CD4-positive, CD25-positive, alpha-beta regulatory T cell (primary cell): ENCODE measurements at regions not wholly inside any gene's neighbourhood (a gene's known extent, or its start where the extent isn't known, plus 50 kb on each side); places are given as distances from the start of the nearest gene placed in this dataset.

ENCODE experiments used
- ATAC-seq, 2 donors: fragments of 150-1000 bp; cut with Tn5 transposase; one replicate each; pipeline ENCODE4 v1.10.0; 2021; ENCODE audit warnings: low read depth in 2 of 2, moderate number of reproducible peaks in 2 of 2, moderate library complexity in 1 of 2
- DNase-seq, 3 donors: peaks; one replicate each; pipeline versions ENCODE4 v3.0.0 to v3.0.0-alpha.2; 2012 to 2022; ENCODE audit warnings: mixed read lengths in 1 of 3
- H3K27ac ChIP-seq: one replicate; pipeline ENCODE4 v1.7.0; 2013; ENCODE audit warnings: mild to moderate bottlenecking, low read length; ENCODE audit not compliant: insufficient read depth, poor library complexity, severe bottlenecking
- H3K27me3 ChIP-seq: one replicate; pipeline ENCODE4 v1.7.0; 2013; ENCODE audit warnings: low read length; ENCODE audit not compliant: control insufficient read depth, insufficient read depth
- H3K36me3 ChIP-seq: one replicate; pipeline ENCODE4 v1.7.0; 2013; ENCODE audit warnings: mild to moderate bottlenecking, low read length, moderate library complexity; ENCODE audit not compliant: control insufficient read depth, insufficient read depth
- H3K4me1 ChIP-seq: 2 replicates; pipeline ENCODE4 v1.7.0; 2013; ENCODE audit warnings: mild to moderate bottlenecking, low read length; ENCODE audit not compliant: insufficient read depth, control insufficient read depth, poor library complexity, severe bottlenecking
- H3K4me3 ChIP-seq: one replicate; pipeline ENCODE4 v1.7.0; 2013; ENCODE audit warnings: low read depth, mild to moderate bottlenecking, low read length, moderate library complexity
- H3K9me3 ChIP-seq, 2 experiments: 1 replicate in 1 of 2; 2 replicates in 1 of 2; pipeline ENCODE4 v1.7.0; 2013; ENCODE audit warnings: low read length in 2 of 2, mild to moderate bottlenecking in 1 of 2, moderate library complexity in 1 of 2; ENCODE audit not compliant: control insufficient read depth in 2 of 2
- H3K27ac Mint-ChIP-seq, 3 donors: one replicate each; pipeline ENCODE4 v1.8.0; 2020 to 2022; ENCODE audit warnings: mild to moderate bottlenecking in 3 of 3, mixed read lengths in 3 of 3, moderate library complexity in 2 of 3
- H3K27me3 Mint-ChIP-seq: one replicate; pipeline ENCODE4 v1.8.0; 2022; ENCODE audit warnings: mild to moderate bottlenecking, mixed read lengths
- H3K36me3 Mint-ChIP-seq: one replicate; pipeline ENCODE4 v1.8.0; 2020; ENCODE audit warnings: mixed read lengths
- H3K4me1 Mint-ChIP-seq, 4 donors: one replicate each; pipeline ENCODE4 v1.8.0; 2020 to 2022; ENCODE audit warnings: mixed read lengths in 4 of 4, mild to moderate bottlenecking in 1 of 4
- H3K4me3 Mint-ChIP-seq, 4 donors: one replicate each; pipeline ENCODE4 v1.8.0; 2020 to 2022; ENCODE audit warnings: mild to moderate bottlenecking in 4 of 4, mixed read lengths in 4 of 4, moderate library complexity in 3 of 4
- H3K9me3 Mint-ChIP-seq, 7 donors: one replicate each; pipeline ENCODE4 v1.8.0; 2020 to 2022; ENCODE audit warnings: mixed read lengths in 7 of 7, mild to moderate bottlenecking in 3 of 7, moderate library complexity in 2 of 7

- Histone ChIP-seq H3K9me3 (no peaks in the 10 kb centered on the region), H3K27ac (no peak overlapping the region), H3K36me3 (no peaks in the 10 kb centered on the region), H3K4me3 (no peak overlapping the region), H3K27me3 (no peaks in the 10 kb centered on the region), H3K4me1 (no peaks in the 10 kb centered on the region)
- Mint-ChIP-seq H3K27ac (no peak overlapping the region), H3K9me3 (peaks cover 0 to 3% (median 0%) of the 10 kb centered on the region in 7 donors), H3K27me3 (no peaks in the 10 kb centered on the region), H3K36me3 (no peaks in the 10 kb centered on the region), H3K4me3 (no peak overlapping the region), H3K4me1 (no peaks in the 10 kb centered on the region)
- DNase-seq (no peak), ATAC-seq (no peak)
Observed at GRCh38 chr4:11724731-11725130, 296.0 kb upstream of the HS3ST1 start.

- H3K27me3 ChIP-seq: no peaks in the 10 kb centered on the region
- no peaks in the 10 kb centered on the region for H3K4me1 Mint-ChIP-seq
- H3K9me3 ChIP-seq: no peaks in the 10 kb centered on the region
- no peaks in the 10 kb centered on the region for H3K9me3 Mint-ChIP-seq
- DNase-seq (no peak), ATAC-seq (no peak)
- H3K4me1 ChIP-seq: no peaks in the 10 kb centered on the region
- H3K4me3 Mint-ChIP-seq: no peak overlapping the region
- H3K4me3 ChIP-seq: no peak overlapping the region
- no peak overlapping the region for H3K27ac Mint-ChIP-seq
- no peaks in the 10 kb centered on the region for H3K36me3 Mint-ChIP-seq
- H3K27me3 Mint-ChIP-seq: no peaks in the 10 kb centered on the region
- no peak overlapping the region for H3K27ac ChIP-seq
- H3K36me3 ChIP-seq: no peaks in the 10 kb centered on the region
Observed at GRCh38 chr4:11722223-11722622, 293.5 kb upstream of the HS3ST1 start.

DNA sequence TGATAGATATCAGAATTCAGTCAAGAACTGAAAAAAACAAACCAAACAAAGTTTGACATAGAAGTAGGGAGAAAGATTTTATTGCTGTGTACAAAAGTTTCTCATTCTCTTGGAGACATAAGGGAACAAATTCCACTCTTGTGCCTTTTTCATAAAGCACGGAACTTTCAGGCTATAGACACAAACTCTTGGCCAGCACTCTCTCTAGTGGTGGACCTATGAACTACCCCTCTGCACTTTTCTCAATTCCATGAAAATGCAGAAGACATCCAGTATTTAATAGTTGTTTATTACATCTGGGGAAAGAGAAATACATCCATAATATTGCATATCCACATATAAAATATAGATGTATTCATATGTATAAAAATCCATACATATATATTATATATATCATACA lies 291.6 kb upstream of the HS3ST1 start:
- DNase-seq: peak in 1 of 3 donors; percentile 1
- H3K4me1 ChIP-seq: no peaks in the 10 kb centered on the region
- Mint-ChIP-seq H3K36me3 (no peaks in the 10 kb centered on the region), H3K4me1 (no peaks in the 10 kb centered on the region), H3K9me3 (peaks cover 0 to 2% (median 0%) of the 10 kb centered on the region in 7 donors), H3K27me3 (no peaks in the 10 kb centered on the region), H3K4me3 (no peak overlapping the region), H3K27ac (no peak overlapping the region)
- no peak for ATAC-seq
- no peak overlapping the region for H3K4me3 ChIP-seq
- H3K27ac ChIP-seq: no peak overlapping the region
- no peaks in the 10 kb centered on the region for H3K36me3 ChIP-seq
- H3K9me3 ChIP-seq: no peaks in the 10 kb centered on the region
- no peaks in the 10 kb centered on the region for H3K27me3 ChIP-seq

GRCh38 chr4:11719879-11720278 lies 291.2 kb upstream of the HS3ST1 start:
- no peak for ATAC-seq
- Histone ChIP-seq H3K4me1 (no peaks in the 10 kb centered on the region), H3K27me3 (no peaks in the 10 kb centered on the region), H3K36me3 (no peaks in the 10 kb centered on the region), H3K4me3 (no peak overlapping the region), H3K27ac (no peak overlapping the region), H3K9me3 (no peaks in the 10 kb centered on the region)
- H3K4me1 Mint-ChIP-seq: no peaks in the 10 kb centered on the region
- H3K4me3 Mint-ChIP-seq: no peak overlapping the region
- H3K27ac Mint-ChIP-seq: no peak overlapping the region
- no peak for DNase-seq
- no peaks in the 10 kb centered on the region for H3K36me3 Mint-ChIP-seq
- peaks cover 0 to 2% (median 0%) of the 10 kb centered on the region in 7 donors for H3K9me3 Mint-ChIP-seq
- H3K27me3 Mint-ChIP-seq: no peaks in the 10 kb centered on the region

GRCh38 chr4:11715753-11716521 lies 287.2 kb upstream of the HS3ST1 start:
- ATAC-seq (no peak), DNase-seq (no peak)
- Histone ChIP-seq H3K27me3 (no peaks in the 10 kb centered on the region), H3K27ac (no peak overlapping the region), H3K4me3 (no peak overlapping the region), H3K4me1 (no peaks in the 10 kb centered on the region), H3K36me3 (no peaks in the 10 kb centered on the region), H3K9me3 (no peaks in the 10 kb centered on the region)
- no peak overlapping the region for H3K27ac Mint-ChIP-seq
- H3K4me1 Mint-ChIP-seq: no peaks in the 10 kb centered on the region
- H3K4me3 Mint-ChIP-seq: no peak overlapping the region
- no peaks in the 10 kb centered on the region for H3K36me3 Mint-ChIP-seq
- no peaks in the 10 kb centered on the region for H3K27me3 Mint-ChIP-seq
- H3K9me3 Mint-ChIP-seq: peaks cover 0 to 2% (median 0%) of the 10 kb centered on the region in 7 donors

DNA sequence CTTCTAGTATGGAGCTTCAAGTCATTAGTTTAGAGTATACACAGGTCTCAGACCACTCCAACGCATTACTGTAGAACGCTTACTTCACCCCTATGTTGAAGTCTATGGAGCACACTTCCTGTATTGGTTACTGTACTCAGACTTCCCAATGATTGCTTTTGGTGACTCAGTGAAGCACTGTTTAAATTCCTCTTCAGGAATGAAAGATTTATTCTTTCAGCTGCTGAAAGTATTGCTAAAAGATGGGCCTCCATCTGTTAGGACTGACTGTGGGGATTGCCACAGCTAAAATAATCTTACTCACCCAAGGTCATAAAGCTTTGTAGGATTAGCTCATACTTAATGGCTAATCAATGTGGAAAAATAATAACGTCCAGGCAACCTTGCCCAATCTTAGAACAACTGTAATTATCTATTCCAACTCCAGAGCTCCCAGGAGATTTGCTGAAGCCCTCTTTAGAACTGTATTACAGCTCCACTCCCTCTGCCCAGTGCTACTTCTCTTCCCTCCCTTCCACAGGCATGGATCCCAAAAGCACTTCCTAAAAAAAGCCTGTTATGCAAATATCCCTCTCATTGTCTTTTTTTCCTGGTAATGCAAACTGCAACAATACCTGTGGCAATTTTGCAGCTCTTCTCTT lies 281.9 kb upstream of the HS3ST1 start:
- DNase-seq: no peak
- H3K36me3 Mint-ChIP-seq: no peaks in the 10 kb centered on the region
- Histone ChIP-seq H3K27me3 (no peaks in the 10 kb centered on the region), H3K9me3 (no peaks in the 10 kb centered on the region), H3K27ac (no peak overlapping the region), H3K4me3 (no peak overlapping the region), H3K4me1 (no peaks in the 10 kb centered on the region), H3K36me3 (no peaks in the 10 kb centered on the region)
- H3K27ac Mint-ChIP-seq: no peak overlapping the region
- peaks cover 0 to 6% (median 2%) of the 10 kb centered on the region in 7 donors for H3K9me3 Mint-ChIP-seq
- ATAC-seq: no peak
- no peaks in the 10 kb centered on the region for H3K4me1 Mint-ChIP-seq
- H3K4me3 Mint-ChIP-seq: no peak overlapping the region
- no peaks in the 10 kb centered on the region for H3K27me3 Mint-ChIP-seq

- no peaks in the 10 kb centered on the region for H3K4me1 ChIP-seq
- H3K27ac Mint-ChIP-seq: no peak overlapping the region
- no peak overlapping the region for H3K4me3 ChIP-seq
- H3K36me3 ChIP-seq: no peaks in the 10 kb centered on the region
- DNase-seq: no peak
- no peak overlapping the region for H3K4me3 Mint-ChIP-seq
- H3K36me3 Mint-ChIP-seq: no peaks in the 10 kb centered on the region
- peaks cover 0 to 6% (median 2%) of the 10 kb centered on the region in 7 donors for H3K9me3 Mint-ChIP-seq
- H3K4me1 Mint-ChIP-seq: no peaks in the 10 kb centered on the region
- no peaks in the 10 kb centered on the region for H3K9me3 ChIP-seq
- H3K27ac ChIP-seq: no peak overlapping the region
- H3K27me3 ChIP-seq: no peaks in the 10 kb centered on the region
- no peak for ATAC-seq
- no peaks in the 10 kb centered on the region for H3K27me3 Mint-ChIP-seq
Observed at GRCh38 chr4:11704186-11704830, 275.6 kb upstream of the HS3ST1 start.
